HG03469 (cell line): ENCODE measurements at regions not wholly inside any gene's neighbourhood (a gene's known extent, or its start where the extent isn't known, plus 50 kb on each side); places are given as distances from the start of the nearest gene placed in this dataset.
"Not testable (repeated sequence)": the region's sequence is repeated elsewhere in the genome, so short reads cannot be mapped to it uniquely, and the experiment has no call there.

Source experiments
- ATAC-seq: cut with Tn5 transposase; IDR thresholded peaks from one replicate; pipeline ENCODE4 v1.9.1; 2021; ENCODE audit warnings: mild to moderate bottlenecking, moderate library complexity, moderate number of reproducible peaks; ENCODE audit not compliant: unreplicated experiment

DNA sequence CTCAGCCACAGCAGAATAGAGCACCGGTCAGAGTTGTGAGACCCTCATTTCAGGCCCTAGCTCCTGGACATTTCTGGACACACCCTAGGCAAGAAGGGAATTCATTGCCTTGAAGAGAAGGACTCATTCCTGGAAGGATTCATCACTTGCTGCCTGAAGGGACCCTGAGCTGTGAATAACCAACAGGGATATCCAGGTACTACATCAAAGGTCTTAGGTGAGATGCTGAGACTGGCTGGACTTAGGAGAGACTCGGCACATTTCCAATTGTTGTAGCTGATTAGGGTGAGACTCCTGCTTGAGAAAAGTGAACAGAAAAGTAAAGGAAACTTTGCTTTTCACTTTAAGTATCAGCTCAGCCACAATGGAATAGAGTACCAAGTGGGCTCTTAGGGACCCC lies 208.1 kb upstream of the CDKN2B start:
- no peak for ATAC-seq

DNA sequence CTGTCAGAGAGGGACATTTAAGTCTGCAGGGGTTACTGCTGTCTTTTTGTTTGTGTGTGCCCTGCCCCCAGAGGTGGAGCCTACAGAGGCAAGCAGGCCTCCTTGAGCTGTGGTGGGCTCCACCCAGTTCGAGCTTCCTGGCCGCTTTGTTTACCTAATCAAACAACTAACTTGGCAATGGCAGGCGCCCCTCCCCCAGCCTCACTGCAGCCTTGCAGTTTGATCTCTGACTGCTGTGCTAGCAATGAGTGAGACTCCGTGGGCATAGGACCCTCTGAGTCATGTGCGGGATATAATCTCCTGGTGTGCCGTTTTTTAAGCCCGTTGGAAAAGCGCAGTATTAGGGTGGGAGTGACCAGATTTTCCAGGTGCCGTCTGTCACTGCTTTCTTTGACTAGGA lies 216.8 kb upstream of the CDKN2B start:
- not testable (repeated sequence) for ATAC-seq

DNA sequence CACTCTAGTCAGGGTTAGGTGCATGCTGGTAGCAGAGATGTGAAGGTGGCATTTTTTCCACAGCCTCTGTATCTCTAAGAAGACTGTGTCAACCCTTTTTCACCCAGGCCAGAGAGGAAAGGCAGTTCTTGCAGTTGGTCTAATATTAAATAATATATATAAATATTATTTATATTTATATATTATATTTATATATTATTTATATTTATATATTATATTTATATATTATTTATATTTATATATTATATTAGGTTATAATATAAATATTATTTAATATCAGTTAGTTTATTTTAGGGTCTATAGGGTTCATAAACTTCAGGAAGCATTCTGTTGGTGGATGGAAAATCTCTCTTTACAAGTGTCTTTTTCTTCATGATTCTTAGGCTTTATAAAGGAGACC lies 218.6 kb upstream of the DMRTA1 start:
- no peak for ATAC-seq

DNA sequence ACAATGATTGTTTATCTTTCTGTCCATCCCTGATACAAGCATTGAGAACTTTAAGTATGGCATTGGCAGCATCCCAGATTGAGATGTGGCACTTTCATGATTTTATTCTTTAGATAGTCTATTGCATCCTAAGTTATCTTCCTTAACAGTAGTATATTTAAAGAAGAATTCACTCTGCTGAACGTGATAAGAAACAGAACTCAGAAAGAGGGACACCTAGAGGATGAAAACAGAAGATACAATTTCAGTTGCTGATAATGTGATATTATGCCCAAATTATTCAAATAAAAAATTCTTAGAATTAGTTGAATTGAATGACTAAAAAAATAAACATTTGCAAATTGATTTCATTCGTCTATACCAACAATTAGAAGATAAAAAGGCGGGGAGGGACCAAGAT lies 218.1 kb upstream of the DMRTA1 start:
- no peak for ATAC-seq

DNA sequence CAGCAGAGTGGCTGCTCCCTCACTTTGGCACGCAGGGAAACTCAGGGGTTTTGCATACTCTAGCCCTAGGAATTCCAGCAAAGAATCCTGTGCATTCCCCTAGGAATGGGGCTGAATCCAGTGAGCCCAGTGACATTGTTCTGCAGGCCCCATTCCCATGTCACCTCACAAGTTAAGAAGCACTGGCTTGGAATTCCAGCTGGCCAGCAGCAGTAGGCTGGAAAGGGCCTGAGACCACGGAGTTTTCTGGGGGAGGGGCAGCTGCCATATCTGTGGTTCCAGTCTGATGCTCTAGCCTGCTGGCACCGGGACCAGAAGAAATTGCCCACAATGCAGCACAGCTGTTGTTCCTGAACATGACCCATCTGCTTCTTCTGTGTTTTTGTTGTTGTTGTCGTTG lies 217.6 kb upstream of the DMRTA1 start:
- ATAC-seq, result no peak

DNA sequence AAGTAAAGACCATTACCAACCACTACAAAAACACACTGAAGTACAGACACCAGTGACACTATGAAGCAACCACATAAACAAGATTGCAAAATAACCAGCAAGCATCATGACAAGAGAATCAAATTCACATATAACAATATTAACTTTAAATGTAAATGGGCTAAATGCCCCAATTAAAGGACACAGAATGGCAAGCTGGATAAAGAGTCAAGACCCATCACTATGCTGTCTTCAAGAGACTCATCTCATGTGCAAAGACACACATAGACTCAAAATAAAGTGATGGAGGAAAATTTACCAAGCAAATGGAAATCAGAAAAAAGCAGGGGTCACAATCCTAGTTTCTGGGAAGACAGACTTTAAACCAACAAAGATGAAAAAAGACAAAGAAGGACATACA lies 215.3 kb upstream of the DMRTA1 start:
- not testable (repeated sequence) for ATAC-seq

DNA sequence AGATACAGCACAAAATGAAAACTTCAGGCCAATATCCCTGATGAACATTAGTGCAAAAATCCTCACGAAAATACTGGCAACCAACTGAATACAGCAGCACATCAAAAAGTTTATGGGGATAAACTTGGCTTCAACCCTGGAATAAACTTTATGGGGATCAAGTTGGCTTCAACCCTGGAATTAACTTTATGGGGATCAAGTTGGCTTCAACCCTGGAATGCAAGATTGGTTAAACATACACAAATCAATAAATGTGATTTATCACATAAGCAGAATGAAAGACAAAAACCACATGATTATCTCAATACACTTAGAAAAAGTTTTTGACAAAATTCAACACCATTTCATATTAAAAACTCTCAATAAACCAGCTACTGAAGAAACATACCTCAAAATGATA lies 213.7 kb upstream of the DMRTA1 start:
- no peak for ATAC-seq

DNA sequence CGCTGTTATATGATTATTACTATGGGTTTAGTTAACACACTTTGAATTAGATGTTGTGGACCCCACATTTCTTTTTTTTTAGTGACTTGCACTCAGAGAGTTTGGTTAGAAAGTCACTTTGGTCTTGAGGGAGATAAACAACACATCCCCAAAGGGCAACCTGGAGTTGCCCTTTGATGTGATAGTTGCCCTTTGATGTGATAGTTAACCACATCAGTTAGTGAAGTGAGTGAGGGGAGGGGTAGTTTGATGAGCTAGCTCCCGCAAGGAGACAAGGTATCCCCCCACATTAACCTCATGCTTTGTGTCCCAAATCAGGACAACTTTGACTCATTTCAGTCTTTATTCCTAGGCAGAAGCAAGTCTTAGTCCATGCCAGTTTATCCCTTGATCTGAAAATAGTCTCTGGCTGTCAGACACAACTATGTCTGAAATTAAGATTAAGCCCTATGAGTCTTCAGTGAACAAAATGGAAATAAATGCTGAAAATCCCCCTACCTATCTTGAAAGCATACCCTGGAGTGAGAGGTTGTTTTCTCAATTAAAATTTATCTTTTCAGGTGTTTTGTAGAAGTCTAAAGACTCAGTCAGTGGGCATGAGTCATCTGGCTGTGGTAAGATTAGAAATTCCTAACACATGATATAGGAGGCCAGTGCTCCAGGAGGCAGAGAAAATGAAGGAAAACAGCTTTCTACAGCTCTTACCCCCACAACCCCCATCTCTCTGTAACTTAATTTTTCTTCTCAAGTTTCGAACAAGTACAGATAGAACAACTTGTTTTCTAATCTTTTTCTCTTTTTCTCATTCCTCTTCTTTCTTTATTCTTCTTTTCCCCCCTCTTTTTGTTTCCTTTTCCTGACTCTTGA lies 208.9 kb upstream of the DMRTA1 start:
- ATAC-seq, result no peak

DNA sequence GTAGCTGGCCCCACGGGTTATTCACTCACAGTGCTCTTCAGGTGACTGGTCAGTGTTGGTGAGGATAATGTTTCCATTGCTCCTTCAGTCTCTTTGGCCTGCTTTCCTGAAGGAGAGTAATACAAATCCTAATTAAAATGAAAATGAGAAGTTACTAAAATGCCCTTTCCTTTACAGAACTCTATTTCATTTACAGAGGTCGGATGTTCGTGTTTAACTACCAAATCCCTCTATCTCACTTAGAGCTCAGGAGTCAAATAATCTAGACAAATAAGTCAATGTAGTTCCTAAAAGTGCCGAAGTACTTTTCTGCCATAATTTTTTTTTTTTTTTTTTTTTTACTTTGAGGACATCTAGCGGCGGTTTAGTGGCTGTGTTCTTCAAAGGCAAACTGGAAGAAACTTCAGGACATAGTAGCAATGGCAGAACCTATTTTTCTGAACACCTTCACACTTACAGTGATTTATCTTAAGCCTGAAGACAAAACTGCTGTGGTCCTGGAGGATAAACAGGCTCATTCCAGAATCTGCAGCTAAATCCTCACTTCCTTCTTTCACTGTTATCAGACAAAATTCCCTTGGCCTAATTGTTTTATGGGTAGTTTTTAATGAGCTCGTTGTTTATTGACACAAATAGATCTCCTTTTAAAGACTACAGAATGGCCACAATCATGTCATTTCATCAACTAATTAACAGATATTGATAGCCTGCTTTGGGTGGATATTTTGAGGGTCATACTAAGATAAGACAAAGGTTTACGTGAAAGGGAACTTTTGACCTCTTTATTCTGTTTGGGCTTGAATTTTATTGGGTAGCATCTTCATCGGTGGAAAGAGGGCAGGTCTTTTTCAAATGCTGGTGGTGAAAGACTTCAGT lies 207.6 kb upstream of the DMRTA1 start:
- ATAC-seq, result no peak

DNA sequence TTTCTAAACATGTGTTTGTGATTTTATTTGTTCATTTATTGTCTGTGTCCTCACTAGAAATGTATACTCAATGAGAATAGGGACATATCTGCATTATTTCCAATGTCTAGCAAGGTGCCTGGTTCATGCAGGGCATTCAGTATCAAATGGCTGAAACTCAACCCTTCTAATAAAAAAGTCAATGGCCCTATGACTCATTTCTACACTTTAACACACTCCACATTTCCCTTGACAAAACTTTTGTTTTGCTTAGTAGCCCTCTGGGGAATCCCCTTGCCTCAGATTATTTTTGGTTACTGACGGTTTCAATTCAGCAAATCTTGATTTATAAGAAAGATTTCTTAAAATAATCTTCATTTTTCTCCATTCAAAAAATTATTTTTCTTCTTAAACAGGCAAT lies 206.0 kb upstream of the DMRTA1 start:
- peak; percentile 86 for ATAC-seq

DNA sequence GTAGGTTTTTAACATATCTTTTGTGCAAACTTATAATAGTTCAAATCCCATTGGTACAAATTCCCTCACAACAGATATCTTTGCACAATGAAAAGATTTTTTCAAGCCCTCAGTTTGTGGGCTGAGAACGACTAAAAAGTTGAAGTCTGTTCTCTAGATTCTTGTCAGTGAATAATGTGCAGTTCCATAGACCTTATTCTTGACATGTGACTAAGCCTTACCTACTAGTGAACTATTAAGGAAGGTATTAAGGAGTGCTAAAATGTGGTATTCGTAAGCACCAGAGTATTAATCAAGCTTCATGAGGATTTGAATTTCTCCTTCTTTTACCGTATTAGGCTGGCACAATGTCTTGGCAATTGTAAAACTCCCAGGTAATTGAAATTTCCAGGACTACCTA lies 205.6 kb upstream of the DMRTA1 start:
- no peak for ATAC-seq

DNA sequence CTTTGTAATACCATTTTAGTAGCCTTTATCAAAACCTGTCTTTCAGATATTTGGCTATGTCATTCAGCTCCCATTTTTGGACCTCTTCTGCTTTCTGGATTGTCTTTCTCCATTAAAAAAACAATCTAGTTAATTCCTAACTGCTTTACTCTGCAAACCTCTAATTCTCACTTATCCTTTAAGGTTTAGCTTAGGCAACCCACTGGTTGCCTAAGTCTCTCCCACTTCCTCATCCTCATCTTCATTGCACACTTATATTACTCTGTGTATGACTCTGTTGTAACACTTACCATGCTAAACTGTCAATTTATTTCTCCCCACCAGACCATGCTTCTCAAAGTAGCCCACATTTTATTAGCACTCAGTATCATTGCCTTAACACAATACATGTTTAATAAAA lies 205.0 kb upstream of the DMRTA1 start:
- no peak for ATAC-seq

DNA sequence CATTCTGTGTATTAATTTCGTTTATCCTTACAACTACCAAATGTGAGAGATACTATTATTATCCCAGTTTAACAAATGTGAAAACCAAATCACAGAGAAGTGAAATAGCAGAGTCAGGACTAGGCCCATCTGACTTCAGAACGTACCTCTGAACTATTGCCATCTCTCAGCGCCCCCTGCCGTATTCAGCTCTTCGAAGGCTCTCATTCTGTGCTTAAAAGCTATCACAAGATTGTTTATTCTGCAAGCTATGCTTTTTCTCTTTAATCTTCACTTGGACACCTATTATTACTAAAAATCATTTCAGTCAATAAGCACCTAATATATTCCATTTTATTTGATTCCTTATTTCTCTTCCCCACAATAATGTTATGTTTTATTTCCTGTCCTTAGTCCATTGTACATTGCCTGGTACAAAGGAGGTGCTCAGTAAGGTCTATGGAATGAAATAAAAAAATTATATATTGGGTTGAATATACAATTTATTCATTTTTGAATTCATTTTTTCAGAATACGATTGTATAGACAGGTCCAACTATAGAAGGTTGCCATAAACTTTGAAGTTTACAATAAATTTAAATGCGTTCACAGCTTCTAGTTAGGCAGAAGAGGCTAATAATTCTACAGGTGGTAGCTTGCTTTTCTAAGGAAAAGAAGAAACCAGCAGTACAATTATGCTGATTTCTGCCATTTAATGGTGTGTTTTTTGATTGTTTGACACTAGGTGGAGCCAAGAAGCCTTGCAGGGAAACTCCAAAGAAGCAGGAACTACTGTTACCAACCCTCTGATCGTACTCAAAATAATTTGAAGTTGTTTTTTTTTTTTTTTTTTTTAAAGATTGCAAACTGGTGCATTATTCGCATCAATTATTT lies 202.2 kb upstream of the DMRTA1 start:
- ATAC-seq, result no peak

DNA sequence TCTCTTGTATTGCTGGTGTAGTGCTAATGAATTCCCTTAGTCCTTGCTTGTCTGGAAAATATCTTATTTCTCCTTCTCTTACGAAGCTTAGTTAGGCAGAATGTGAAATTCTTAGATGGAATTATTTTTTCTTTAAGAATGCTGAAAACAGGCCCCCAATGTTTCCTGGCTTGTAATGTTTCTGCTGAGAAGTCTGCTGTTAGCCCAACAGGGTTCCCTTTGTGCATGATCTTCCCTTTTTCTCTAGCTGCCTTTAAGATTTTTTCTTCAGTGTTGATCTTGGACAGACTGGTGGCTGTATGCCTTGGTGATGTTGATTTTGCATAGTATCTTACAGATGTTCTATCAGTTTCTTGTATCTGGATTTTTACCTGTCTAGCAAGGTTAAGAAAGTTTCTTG lies 191.3 kb upstream of the DMRTA1 start:
- no peak for ATAC-seq

DNA sequence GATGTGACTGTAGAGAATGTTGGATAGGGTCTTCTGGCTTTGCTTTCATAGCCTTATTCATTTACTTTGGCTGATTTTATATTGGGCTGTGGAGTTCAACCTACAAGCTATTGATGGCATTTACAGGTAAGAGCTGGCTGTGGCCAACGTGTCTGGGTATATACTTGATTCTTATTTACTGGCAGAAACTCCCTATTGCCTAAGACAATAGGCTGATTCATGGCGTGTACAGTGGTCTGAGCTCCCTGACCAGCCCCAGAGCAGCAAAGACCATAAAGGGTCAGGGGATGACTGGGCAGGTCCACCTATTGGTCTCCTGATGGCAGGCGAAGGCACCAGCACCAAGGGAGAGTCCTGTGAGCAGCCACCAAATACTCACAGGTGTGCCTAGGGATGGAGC lies 190.2 kb upstream of the DMRTA1 start:
- no peak for ATAC-seq

DNA sequence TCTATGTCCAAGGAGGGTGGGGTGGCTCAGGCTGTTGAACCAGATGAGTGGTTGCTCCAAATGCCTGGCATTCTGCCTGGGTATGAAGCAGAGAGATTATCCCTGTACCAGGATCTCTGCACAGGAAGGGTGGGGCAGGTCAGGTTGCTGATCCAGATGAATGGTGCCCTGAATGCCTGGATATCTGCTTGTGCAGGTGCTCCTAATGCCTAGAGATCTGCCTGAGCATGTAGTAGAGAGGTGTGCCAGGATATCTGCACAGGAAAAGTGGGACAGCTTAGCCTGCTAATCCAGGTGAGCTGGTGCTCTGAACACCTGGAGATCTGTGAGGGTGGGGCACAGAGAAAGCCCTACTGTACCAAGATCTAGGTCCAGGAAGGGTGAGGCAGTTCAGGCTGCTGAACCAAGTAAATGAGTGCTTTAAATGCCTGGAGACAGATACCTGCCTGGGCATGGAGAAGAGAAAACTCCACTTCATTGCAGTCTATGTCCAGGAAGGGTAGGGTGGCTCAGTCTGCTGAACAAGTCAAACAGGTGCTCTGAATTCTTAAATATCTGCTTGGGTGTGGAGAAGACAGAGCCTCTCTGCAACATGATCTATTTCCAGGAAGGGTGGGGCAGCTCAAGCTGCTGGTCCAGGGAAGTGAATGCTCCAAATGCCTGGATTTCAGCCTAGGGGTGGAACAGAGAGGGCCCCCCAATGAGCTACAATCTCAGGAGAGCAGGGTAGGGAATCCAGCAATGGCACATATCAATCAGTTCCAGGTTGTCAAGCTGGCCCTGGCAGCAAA lies 189.4 kb upstream of the DMRTA1 start:
- ATAC-seq, result no peak

DNA sequence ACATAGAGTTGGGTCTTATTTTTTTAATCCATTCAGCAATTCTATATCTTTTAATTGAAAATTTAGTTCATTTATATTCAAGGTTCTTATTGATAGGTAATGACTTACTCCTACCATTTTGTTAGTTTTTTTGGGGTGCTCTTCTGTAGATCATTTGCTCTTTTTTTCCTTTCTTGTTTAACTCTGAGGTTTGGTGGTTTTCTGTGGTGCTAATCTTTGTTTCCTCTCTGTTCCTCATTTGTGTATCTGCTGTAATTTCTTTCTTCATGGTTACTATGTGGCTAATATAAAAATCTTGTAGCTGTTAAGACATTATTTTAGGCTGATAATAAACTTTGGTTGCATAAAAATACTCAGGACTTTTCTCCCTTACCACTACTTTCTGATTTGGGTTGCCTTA lies 181.6 kb upstream of the DMRTA1 start:
- no peak for ATAC-seq

DNA sequence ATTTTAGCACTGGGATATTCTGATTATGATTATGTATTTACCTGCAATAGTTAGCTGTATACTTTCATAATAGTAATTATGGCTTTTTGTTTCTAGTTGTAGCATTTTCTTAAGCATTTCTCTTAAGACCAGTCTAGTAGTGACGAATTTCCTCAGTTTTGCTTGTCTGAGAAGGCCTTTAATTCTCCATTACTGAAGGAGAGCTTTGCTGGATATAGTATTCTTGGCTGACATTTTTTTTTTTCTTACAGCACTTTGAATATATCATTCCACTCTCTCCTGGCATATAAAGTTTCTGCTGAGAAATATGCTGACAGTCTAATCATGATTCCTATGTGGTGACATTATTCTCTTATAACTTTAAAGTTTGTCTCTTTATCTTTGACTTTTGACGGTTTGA lies 181.1 kb upstream of the DMRTA1 start:
- ATAC-seq, result no peak

DNA sequence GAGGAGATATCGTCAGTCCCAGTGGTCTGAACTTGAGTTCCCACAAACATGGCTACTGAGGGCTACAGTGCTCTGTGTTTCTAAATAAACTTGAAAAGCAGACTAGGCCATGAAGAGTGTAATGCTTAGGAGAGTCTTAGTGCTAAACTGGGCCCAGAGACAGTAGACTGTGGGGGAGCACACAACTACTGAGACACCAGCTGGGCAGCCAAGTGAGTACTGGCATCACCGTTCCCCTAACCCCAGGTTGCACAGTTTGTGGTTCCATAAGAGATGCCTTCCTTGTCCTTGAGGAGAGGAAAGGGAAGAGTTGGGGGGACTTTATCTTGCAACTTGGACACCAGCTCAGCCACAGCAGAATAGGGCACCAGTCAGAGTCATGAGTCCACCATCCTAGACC lies 172.1 kb upstream of the DMRTA1 start:
- ATAC-seq, result no peak

DNA sequence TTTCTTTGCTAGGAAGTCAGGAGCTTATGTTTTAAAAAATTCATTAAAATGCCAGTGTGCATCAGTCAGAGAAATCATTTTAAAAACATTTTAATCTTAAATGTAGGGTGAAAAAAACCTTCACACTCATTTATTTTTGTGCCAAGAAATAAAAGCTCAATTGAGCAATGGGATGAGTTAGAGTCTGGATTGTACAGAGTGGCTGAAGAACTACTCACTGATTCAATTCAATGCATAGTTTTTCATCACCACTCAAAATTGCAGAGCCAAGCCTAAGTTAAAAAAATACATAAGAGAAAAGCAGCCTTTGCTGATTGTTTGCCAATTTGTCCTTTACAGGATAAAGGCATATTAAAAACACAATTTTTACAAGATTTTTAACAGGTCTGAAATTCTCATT lies 168.2 kb upstream of the DMRTA1 start:
- no peak for ATAC-seq
